Femur (tissue), 1 donor: ENCODE measurements at regions not wholly inside any gene's neighbourhood (a gene's known extent, or its start where the extent isn't known, plus 50 kb on each side); places are given as distances from the start of the nearest gene placed in this dataset.

Source experiments
- DNase-seq: peaks from one replicate; pipeline ENCODE4 v3.0.0-alpha.2; 2017

GRCh38 chr16:72400257-72401083 is 228.5 kb upstream of the PMFBP1 start:
- DNase-seq: peak; percentile 41

DNA sequence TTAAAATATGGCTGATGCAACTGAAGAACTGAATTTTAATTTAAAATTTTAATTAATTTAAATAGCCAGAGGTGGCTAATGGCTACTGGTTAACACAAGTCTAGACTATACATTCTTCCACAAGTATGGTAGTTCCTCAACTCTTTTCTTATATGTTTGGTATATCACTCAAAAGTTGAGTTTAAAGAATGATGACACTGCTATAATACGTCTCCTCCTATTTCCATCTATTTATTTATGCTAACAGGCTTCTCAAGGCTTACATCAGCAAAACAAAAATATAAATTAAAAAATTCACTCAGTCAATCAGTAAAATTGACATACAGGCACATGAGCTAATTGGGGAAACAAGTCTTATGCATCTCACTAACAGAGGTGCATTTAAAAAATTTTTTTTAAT is 227.9 kb upstream of the PMFBP1 start:
- DNase-seq: no peak

DNA sequence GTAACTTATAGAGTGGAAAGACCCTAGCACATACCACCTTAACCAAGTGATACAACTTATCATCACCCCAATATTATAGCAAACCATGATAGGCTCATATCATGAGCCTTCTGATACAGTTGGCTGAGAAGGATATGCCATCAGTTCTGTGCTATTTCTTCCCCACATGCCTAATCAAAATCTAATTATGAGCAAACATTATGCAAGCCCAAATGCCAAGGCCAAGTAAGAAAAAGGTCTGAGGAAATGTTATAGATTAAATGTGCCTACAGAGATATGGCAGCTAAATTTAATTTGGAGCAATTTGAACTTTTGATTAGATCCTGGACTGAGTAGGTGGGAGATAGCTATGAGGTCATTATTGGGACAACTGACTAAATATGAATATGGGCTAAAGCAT is 225.9 kb upstream of the PMFBP1 start:
- no peak for DNase-seq

- DNase-seq: no peak
Observed at GRCh38 chr16:72394526-72394925, 222.6 kb upstream of the PMFBP1 start.

DNA sequence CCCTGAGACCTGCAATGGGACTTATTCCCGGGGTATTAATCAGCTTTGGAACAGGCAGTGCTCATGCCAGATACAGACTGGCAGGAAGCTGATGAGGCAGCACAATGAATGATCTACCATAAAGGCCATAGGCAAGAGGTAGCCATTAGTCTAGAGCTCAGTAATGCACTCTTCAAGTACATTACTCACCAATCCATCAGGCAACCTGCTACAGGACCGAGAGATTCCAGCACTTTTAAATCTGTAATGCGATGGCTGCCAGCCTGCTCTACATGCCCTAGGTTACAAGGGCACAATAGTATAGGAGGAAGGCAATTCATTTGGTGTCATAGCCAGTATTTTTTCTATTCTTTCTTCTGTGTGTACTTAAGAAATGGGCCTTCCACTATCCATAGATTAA is 217.8 kb upstream of the PMFBP1 start:
- DNase-seq: no peak

DNA sequence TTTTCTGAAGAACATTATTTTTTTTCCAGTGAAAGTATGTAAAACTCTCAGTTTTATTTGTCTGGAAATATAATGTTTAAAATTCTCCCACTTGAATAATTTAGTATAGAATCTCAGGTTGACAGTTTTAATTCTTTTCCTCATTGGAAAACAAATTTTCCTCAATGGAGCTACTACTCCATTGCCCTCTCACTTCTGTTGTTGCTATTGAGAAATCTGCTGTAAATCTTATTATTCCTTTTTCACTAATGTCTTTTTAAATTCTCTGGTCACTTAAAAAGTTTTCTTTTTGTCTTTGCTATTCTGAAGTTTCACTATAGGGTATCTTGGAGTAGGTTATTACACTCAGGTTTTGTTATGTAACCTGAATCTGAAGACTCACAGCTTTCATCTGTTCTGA is 216.1 kb upstream of the PMFBP1 start:
- DNase-seq: no peak

DNA sequence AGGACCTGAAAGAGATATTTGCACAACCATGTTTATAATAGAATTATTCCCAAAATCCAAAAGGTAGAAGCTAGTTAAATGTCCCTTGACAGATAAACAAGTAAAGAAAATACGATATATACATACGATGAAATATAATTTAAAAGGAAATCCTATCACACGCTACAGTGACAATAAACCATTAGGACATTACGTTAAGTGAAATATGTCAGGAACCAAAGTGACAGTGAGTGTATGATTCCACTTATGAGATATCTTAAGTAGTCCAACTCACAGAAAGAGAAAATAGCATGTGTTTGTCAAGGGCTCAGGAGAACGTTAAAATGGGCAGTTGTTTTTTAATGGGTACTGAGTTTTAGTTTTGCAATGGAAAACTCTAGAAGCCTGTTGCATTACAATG is 212.7 kb upstream of the PMFBP1 start:
- no peak for DNase-seq

- DNase-seq: no peak
Observed at GRCh38 chr16:72380283-72380682, 208.3 kb upstream of the PMFBP1 start.

DNA sequence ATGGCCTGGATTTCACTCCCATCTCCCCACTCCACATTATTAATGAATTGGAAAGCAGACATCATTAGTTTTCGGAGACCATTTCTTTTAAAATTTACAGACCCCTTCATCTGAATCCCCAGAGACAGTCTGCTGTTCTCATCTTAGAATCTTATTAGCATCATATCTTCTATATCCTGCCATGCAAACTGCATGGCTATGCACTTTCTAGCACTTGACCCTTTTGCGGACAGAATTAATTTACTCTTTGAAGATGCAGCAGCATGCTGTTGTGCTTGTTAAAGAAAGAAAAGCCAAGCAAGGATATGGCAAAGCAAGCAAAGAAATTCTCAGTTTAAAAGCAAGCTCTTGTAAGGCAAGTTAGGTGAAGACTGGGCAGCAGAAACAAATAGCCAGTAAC is 201.2 kb upstream of the PMFBP1 start:
- no peak for DNase-seq

DNA sequence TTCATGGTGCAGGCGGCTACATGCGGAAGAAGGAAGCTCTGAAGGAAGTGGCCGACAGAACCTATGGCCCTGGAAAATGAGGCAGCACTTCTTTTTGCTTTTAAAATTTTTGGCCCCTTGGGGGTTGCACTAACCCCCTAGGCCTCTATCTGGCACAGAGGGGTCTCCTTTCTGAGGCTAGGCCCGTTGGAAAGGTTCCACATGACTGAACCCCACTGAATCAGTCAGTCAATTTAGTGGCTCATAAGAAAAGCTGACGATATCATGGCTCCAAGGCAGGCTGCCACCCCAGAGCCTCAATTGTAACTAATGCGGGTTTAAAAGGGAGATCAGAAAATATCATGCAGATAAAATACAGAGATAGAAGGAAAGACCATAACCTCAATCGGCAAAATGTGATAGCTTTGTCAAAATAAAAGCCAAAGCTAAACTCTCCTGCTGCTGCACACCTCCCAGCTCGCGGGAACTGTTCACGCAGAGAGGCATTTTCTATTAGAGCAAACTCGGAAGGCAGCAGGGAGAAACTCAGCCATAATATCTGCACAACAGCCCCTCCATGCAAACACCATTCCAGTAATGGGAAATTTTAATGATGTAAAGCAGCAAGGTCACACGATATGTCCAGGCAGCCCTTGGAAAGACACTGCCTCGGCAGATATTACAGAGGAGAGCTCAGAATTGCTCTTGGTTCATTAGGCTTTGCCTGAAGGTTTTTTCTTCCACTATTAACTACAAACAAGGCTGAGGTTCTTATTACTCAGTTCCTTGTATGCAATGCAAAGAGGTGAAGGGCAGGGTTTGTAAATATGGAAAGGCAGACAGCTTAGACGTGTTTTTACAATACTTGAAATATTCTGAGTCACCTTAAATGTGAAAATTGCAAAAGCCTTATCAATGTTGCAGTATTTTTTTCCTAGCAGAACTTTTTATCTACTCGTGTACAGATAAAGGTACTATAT is 200.4 kb upstream of the PMFBP1 start:
- DNase-seq: no peak

DNA sequence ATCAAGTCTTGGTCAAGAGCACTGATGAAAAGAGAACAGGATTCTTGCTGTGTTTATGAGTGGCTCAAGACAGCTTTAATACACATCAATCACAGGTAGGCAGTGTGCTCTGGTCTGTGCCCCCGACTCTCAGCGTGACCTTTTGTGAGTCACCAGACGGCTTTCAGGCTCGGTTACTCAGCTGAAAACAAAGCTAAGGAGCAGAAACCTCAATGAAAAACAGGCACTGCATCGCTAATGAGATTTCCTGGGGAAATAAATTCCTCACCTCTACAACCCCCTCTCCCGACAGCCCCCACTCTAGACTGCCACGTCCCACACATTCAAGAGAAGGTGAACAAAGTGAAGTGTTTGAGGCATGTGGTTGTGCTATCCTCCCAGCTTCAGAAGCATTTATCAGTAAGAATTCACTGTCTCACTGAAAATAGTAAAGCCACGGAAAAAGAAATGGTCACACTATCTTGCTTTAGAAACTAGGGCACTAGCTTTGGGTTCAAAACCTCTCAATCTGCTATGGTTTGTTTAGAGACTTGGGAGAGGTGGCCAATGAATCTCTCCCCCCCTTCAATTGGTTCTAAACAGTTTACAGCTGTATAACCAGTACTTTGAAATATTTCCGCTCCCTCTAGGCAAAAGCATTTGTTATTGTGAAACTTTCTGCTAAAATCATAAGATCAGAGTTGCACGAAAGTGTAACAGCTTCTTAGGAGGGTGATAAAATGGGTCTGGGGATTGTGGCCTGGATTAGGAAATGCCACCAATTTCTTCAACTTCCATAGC is 199.5 kb upstream of the PMFBP1 start:
- no peak for DNase-seq

DNA sequence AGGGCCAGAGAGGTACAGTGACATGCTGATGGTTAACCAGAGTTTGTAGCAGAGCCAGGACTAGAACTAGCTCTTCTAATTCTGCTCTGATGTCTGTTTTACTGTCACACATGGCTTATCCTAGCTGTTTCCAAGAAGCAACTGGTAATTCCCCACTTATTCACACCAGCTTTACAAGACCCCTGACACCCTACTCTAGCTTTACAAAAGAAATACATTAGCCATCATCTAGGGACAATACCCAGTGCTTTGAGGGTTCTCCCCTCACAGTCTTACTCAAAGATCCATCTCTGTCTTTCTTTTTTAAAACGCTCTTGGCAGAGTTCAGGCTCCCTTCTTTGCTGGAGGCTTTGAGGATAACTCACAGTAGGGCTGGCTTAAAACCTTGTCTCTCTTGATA is 197.3 kb upstream of the PMFBP1 start:
- DNase-seq: no peak

DNA sequence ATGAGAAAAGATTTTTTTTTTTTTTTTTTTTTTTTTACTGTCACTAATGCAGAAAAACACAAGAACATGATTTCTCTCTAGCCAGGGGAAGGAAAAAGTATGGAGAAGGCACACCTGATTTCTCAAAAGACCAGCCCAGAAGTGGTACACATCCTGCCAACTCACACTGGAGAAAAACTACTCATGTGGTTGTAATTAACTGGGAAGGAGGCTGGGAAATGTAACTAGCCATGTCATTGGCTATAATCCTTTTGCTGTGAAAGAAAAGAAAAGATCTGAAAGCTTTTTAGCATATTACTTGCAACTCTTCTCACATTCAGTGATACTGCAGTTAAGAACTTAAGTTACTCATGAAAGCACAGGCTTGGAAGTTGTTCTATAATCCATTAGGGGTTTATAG is 195.9 kb upstream of the PMFBP1 start:
- DNase-seq: no peak

DNA sequence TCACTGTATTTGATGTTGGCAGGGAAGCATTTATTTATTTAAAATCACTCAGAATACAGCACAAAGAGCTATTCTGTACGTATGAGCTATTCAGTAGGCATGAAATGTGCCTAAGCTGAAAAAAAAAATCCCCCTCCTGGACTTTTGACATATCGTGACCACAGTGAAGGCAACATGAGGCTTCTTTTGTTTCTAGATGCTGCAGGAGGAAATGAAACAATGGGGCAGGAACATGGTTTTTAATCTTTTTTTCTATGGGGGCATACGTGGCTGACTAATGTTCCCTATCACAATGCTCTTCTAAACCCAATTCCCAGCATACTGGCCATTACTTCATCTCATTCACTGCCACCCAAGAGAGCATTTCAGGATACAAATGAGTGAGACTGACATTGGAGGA is 191.0 kb upstream of the PMFBP1 start:
- no peak for DNase-seq

DNA sequence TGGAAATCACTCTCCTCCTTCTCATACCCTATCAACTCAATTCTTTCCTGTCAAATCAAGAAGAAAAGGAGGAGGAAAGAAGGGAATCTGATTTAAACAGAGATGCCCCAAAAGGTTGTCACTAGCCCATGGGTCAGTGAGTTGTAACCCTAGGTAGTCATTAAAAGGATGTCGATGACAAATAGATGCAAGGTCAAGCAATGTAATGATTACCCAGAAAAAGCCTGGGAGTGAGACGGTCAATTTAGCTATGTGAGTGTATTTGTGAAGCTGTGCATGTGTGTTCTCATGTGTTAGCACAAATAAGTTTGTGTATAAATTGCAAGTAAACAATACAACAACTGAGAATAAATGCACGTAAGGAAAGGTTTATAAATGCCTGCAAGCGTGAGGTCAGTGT is 190.5 kb upstream of the PMFBP1 start:
- DNase-seq: no peak

DNA sequence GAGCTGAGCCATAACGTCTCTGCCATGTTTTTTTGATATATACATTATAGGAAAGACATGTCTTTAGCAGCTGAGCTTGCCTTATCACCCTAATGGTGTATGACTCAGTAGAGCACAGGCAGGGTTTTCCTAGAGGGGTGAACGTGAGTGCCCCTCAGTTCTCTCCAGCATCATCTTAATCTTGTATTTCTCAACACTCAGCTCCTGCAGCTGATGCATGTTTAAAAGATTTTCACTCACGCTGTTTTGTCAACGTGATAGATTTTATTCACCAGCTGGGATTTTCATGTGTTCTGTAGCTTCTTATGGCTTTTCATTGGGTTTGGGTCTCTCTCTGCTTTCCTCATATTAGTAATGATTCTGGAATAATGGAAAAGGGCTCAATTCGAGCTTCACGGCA is 186.0 kb upstream of the PMFBP1 start:
- no peak for DNase-seq

DNA sequence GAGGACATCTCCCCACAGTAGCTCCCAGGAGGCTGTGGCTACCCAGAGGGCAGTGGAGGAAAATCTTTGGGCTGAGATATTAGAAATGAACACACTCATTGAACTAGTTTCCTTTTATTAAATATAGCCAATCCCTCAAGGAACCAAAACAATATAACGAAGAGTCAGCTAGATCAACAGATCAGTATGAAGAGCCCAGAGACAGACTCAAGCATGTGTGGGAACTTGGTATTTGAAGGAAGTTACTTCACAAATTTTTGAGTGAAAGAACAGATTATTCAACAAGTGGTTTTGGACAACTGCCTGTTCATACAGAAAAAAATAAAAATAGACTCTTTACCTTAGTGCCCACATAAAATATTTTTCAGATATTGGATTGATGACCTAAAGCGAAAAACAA is 183.6 kb upstream of the PMFBP1 start:
- no peak for DNase-seq

- DNase-seq: no peak
Observed at GRCh38 chr16:72349719-72350118, 177.8 kb upstream of the PMFBP1 start.

- DNase-seq: no peak
Observed at GRCh38 chr16:72332926-72333325, 161.0 kb upstream of the PMFBP1 start.

- no peak for DNase-seq
Observed at GRCh38 chr16:72324578-72324977, 152.6 kb upstream of the PMFBP1 start.

- DNase-seq: no peak
Observed at GRCh38 chr16:72317446-72317845, 145.5 kb upstream of the PMFBP1 start.

DNA sequence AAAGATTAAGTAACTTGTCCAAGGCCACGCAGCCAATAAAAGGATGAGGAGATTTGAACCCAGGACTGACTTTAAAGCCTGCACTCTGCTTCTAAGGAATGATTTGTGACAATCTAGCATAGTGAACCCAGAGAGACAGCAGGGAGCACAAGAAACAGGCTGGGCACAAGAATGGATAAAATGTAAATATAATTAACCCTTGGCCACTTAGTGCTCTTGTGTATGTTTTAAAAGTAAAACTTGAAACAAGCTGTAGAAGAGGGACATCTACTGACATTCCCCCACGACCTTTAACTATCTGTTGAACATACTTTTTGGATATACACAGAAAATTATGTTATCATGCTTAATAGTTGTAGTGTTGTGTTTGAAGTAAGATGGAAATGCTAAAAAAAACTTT is 141.9 kb upstream of the PMFBP1 start:
- no peak for DNase-seq

DNA sequence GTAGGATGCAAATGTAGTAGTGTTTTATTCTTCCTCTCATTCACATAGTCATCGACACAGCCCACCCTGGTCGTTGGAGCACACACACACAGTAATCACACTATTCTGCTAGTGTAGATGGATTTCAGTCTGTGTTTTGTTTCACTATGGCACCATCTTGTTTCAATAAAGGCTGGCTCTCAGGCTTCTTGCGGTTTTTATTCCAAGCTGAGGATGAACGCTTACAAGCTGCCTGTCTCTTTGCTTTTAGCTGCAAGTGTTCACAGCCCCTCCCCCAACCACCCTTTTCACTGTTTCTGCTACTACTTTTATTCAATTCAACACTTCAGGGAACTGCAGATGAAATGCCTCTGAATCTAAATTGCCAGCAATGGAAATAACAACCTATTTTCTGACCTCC is 140.9 kb upstream of the PMFBP1 start:
- no peak for DNase-seq
